Small intestine (tissue), 7 donors: ENCODE measurements at regions not wholly inside any gene's neighbourhood (a gene's known extent, or its start where the extent isn't known, plus 50 kb on each side); places are given as distances from the start of the nearest gene placed in this dataset.

Experiments
- DNase-seq, 2 donors: peaks; one replicate each; pipeline versions ENCODE4 v3.0.0 to v3.0.0-alpha.2; 2013
- FAIRE-seq: peaks from 2 replicates; lab custom pipeline; 2012; peaks lifted over from hg19 to GRCh38; lab: Jason Lieb, UNC
- H3K27ac ChIP-seq, 3 donors: one replicate each; pipeline ENCODE4 v1.5.1; 2013; ENCODE audit warnings: low read length in 2 of 3, mild to moderate bottlenecking in 2 of 3, control low read depth in 1 of 3, inconsistent platforms in 1 of 3, low read depth in 1 of 3, moderate library complexity in 1 of 3
- H3K27me3 ChIP-seq, 3 donors: one replicate each; pipeline ENCODE4 v1.6.1; 2013; ENCODE audit warnings: low read length in 3 of 3, inconsistent platforms in 1 of 3; ENCODE audit not compliant: control insufficient read depth in 3 of 3, insufficient read depth in 3 of 3
- H3K36me3 ChIP-seq, 3 donors: one replicate each; pipeline ENCODE4 v1.6.1; 2013; ENCODE audit warnings: low read length in 3 of 3, inconsistent platforms in 1 of 3, low read depth in 1 of 3, mild to moderate bottlenecking in 1 of 3, moderate library complexity in 1 of 3; ENCODE audit not compliant: control insufficient read depth in 3 of 3, insufficient read depth in 2 of 3
- H3K4me1 ChIP-seq, 3 donors: one replicate each; pipeline ENCODE4 v1.6.1; 2013; ENCODE audit warnings: low read length in 2 of 3, inconsistent platforms in 1 of 3, low read depth in 1 of 3, mild to moderate bottlenecking in 1 of 3, moderate library complexity in 1 of 3; ENCODE audit not compliant: control insufficient read depth in 3 of 3, insufficient read depth in 2 of 3
- H3K4me3 ChIP-seq, 3 donors: one replicate each; pipeline ENCODE4 v1.5.1; 2013; ENCODE audit warnings: low read length in 3 of 3, control low read depth in 1 of 3, inconsistent platforms in 1 of 3, low read depth in 1 of 3, mild to moderate bottlenecking in 1 of 3, moderate library complexity in 1 of 3
- H3K9me3 ChIP-seq, 2 donors: one replicate each; pipeline ENCODE4 v1.6.1; 2013; ENCODE audit warnings: low read depth in 1 of 2, low read length in 1 of 2; ENCODE audit not compliant: control insufficient read depth in 2 of 2, insufficient read depth in 1 of 2
- WGBS, 3 donors: extraction: QIAGEN DNeasy Blood & Tissue Kit; methylation state at CpG; one replicate each; pipeline ENCODE4 v1.1.7; 2013; 5-methylcytosine and 5-hydroxymethylcytosine counted together
- donor health status: healthy with polysubstance abuse.
- donor health status: control.
- donor health status: control.
- donor health status: Bipolar disorder and iron deficiency.
- donor health status: healthy.

DNA sequence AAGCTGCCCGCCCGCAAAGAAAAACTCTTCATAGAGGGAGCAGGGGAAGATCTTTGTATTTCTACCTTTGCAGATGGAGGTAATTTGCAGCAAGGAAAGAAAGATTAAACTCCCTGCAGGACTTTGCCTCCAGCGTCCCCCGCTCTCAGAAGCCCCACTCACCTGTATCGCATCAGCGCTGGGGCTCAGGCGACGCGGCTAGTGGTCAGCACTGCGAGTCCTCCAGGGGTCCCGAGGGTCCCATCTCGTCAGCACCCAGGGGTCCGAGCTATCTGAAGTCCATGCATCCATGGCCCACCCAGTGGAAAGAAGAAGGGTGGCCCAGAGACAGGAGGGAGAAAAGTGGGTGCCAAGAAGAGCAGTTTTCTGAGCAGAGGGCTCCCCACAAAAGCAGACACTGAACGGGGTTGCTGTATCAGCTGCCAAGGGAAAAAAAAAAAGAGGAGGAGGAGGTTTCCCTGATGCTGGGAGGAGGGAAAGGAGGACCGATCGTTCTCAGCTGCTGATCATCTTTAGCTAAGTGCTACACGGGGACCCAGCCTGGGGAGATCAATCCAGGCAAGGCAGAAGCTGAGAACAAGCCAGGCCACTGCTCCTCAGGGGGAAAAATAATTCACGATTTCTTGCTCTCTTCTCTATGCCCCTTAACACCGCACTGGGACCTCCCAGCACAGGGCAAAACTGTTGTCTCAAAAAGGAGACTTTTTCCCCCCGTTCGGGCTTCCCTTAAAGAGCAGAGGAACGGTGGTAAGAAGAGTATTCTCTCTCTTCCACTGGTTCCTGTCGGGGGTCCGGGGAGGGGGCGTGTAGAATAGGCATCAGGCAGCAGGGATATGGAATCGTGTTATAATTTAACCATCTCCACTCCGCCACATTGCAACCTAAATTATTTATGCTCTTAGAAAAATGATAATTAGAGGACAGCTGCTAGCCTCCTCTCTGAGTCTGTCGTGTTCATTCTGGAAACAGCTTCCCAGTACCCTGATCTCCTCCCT, 117.7 kb upstream of the CACNA1A start:
- 32 to 34% (median 33%) methylated on average over 28 of the region's 28 CpGs for WGBS, 3 donors
- FAIRE-seq (no peak), DNase-seq (no peak)
- Histone ChIP-seq H3K9me3 (no peaks in the 10 kb centered on the region), H3K27me3 (peaks cover 0 to 17% (median 16%) of the 10 kb centered on the region in 3 donors), H3K27ac (no peak overlapping the region), H3K4me1 (no peaks in the 10 kb centered on the region), H3K36me3 (no peaks in the 10 kb centered on the region), H3K4me3 (peak overlapping the region in 1 of 3 donors; percentile 7)

- H3K4me3 ChIP-seq: peak overlapping the region in 1 of 3 donors; percentile 7
- H3K27me3 ChIP-seq: peaks cover 0 to 17% (median 16%) of the 10 kb centered on the region in 3 donors
- WGBS, 3 donors: 47 to 73% (median 59%) methylated on average over 17 to 18 of the region's 18 CpGs
- H3K36me3 ChIP-seq: no peaks in the 10 kb centered on the region
- no peak overlapping the region for H3K27ac ChIP-seq
- no peak for DNase-seq
- no peak for FAIRE-seq
- no peaks in the 10 kb centered on the region for H3K9me3 ChIP-seq
- H3K4me1 ChIP-seq: no peaks in the 10 kb centered on the region
Measured at GRCh38 chr19:13622766-13623715, 116.8 kb upstream of the CACNA1A start.

DNA sequence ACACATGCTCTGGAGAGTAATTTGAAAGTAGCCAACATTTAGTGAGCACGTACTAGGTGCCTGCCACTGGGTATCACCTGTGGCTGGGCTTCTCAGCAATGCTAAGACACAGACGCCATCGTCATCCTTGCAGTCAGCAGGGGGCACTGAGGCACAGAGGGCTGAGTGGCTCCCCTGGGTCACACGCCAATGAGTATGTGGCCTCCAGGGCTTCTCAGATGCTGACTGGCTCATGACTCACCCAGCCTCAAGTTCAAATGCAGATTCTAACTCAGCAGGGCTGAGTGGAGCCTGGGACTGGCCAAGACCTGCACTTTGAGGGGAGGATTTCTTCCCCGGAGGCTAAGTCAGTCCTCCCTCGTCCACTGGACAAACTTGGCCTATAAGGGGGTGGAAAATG, 115.1 kb upstream of the CACNA1A start:
- no peaks in the 10 kb centered on the region for H3K36me3 ChIP-seq
- FAIRE-seq: no peak
- peaks cover 0 to 18% (median 13%) of the 10 kb centered on the region in 3 donors for H3K27me3 ChIP-seq
- no peaks in the 10 kb centered on the region for H3K9me3 ChIP-seq
- H3K4me1 ChIP-seq: no peaks in the 10 kb centered on the region
- peak in 1 of 2 donors; percentile 11 for DNase-seq
- WGBS, 3 donors: 75 to 92% (median 91%) methylated on average over 6 of the region's 6 CpGs
- H3K27ac ChIP-seq: no peak overlapping the region
- no peak overlapping the region for H3K4me3 ChIP-seq

DNA sequence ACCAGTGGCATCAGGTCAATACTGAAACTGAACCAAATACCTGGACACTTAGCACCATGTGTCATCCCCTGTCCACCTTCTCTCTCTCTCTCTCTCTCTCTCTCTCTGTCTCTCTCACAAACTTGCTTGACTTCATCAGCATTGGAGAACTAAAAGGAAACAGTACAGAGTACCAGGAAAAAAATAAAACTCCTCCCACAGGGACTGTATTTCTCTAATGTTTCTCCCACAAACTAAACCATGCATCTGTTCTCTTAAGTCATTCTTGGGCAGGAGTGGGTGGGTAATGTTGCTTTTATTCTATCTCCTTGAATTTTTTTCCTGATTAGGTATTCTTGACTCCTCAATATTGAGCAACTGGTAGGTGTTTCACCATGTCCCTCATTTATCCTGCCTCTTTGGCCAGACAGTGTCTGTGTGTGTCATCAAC, 112.9 kb upstream of the CACNA1A start:
- Histone ChIP-seq H3K27ac (no peak overlapping the region), H3K27me3 (peaks cover 0 to 15% (median 10%) of the 10 kb centered on the region in 3 donors), H3K4me1 (no peaks in the 10 kb centered on the region), H3K36me3 (no peaks in the 10 kb centered on the region), H3K4me3 (no peak overlapping the region), H3K9me3 (no peaks in the 10 kb centered on the region)
- DNase-seq (no peak), FAIRE-seq (no peak)

- 54 to 56% (median 54%) methylated on average over 9 of the region's 9 CpGs for WGBS, 3 donors
Measured at GRCh38 chr19:13615890-13616289, 109.6 kb upstream of the CACNA1A start.

DNA sequence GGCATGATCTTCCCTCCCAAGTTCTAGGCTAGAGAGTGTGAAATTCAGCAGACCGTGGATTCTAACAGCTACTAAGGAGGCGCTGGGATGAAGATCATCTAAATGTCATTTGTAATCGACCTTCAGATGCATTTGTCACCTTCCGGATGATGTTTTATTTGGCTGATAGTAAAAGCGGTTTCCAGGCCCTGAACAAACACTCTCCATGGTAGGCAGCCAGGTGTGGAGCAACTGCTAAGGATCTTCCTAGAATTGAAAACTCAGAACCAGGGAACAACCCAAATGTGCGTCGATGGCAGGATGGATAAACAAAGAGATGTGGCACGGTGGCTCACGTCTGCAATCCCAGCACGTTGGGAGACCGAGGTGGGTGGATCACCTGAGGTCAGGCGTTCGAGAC, 107.2 kb upstream of the CACNA1A start:
- Histone ChIP-seq H3K9me3 (no peaks in the 10 kb centered on the region), H3K27ac (no peak overlapping the region), H3K4me1 (no peaks in the 10 kb centered on the region), H3K36me3 (no peaks in the 10 kb centered on the region), H3K4me3 (no peak overlapping the region), H3K27me3 (peaks cover 0 to 2% (median 0%) of the 10 kb centered on the region in 3 donors)
- FAIRE-seq (no peak), DNase-seq (no peak)
- WGBS, 3 donors: 76 to 81% (median 76%) methylated on average over 13 of the region's 13 CpGs

More at GRCh38 chr19:13615890-13616289, 109.6 kb upstream of the CACNA1A start:
- H3K9me3 ChIP-seq: no peaks in the 10 kb centered on the region
- H3K4me1 ChIP-seq: no peaks in the 10 kb centered on the region
- H3K27me3 ChIP-seq: peaks cover 0 to 2% (median 0%) of the 10 kb centered on the region in 3 donors
- no peak overlapping the region for H3K27ac ChIP-seq
- no peak for DNase-seq
- H3K36me3 ChIP-seq: no peaks in the 10 kb centered on the region
- FAIRE-seq: no peak
- H3K4me3 ChIP-seq: no peak overlapping the region

DNA sequence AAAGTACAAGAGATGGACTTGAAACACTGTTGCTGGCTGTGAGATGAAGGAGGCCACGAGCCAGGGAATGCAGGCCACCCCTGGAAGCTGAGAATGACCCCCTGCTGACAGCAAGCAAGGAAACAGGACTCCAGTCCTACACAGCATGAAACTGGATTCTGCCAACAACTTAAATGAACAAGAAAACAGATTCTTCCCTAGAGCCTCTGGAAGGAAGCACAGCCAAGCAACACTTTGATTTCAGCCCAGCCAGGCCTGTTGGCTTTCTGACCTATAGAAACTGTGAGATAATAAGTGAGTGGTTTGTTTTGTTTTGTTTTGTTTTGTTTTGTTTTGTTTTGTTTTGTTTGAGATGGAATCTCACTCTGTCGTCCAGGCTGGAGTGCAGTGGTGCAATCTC, 105.3 kb upstream of the CACNA1A start:
- no peak for FAIRE-seq
- H3K36me3 ChIP-seq: no peaks in the 10 kb centered on the region
- no peaks in the 10 kb centered on the region for H3K4me1 ChIP-seq
- no peak overlapping the region for H3K4me3 ChIP-seq
- H3K9me3 ChIP-seq: no peaks in the 10 kb centered on the region
- H3K27me3 ChIP-seq: no peaks in the 10 kb centered on the region
- no peak for DNase-seq
- no peak overlapping the region for H3K27ac ChIP-seq
- WGBS, 3 donors: 57 to 61% (median 60%) methylated on average over 2 of the region's 2 CpGs

DNA sequence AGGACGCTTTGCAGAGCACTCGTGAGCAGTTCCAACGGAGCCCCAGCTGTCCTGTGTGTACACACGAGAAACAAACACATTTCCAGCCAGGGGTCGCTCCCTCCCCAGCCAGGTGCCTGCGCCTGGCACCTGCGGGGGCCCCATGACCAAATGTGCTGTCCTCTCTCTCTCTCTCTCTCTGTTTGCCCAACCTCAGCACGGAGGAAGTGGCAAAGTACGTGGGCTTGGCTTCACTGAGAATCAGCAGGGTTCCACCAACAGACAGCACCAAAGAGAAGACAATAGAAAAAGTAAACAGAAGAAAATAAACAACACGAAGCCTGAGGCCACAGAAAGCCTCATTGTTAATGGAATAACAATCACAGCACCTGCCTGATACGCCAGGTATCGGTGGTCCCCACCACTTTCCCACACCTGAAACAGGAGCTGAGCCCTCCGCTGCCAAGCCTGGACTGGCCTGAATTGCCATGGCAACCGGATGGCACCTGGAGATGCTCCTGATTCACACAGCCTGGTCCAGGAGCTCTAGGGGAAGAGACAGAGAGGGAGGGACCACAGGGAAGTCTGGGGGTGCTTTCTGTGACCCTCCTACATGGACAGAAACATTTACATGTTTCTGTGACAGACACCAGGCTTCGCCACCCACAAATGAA, 103.9 kb upstream of the CACNA1A start:
- Histone ChIP-seq H3K27ac (no peak overlapping the region), H3K4me1 (no peaks in the 10 kb centered on the region), H3K9me3 (no peaks in the 10 kb centered on the region), H3K27me3 (no peaks in the 10 kb centered on the region), H3K4me3 (no peak overlapping the region), H3K36me3 (no peaks in the 10 kb centered on the region)
- DNase-seq (peak; percentile 27 to 58), FAIRE-seq (no peak)
- 24 to 32% (median 30%) methylated on average over 15 of the region's 15 CpGs for WGBS, 3 donors
